ENCODE measurements at regions not wholly inside any gene's neighbourhood (a gene's known extent, or its start where the extent isn't known, plus 50 kb on each side); places are given as distances from the start of the nearest gene placed in this dataset.

DNA sequence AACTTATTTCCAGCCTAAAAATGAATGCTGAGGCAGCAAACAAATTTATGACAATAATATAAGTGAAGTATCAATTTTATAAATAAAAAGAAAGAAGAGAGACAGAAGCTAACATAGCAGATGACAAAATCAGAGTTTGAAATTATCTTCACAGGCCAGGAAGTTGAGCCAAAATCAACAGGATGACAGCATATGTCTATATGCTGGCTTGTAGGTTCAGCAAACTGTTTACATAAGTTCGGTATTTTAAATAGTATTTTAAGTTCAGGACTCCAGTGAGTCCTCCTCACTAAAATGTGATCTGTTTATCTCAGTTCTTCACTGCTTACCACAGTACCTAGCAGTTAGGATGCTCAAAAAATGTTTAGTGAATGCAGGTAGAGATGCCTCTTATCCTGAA is 359.6 kb upstream of the SMC2 start:
- H3K4me1 ChIP-seq, result no peaks in the 10 kb centered on the region
- WGBS, 5 donors, result 37 to 54% (median 52%) methylated on average over 1 of the region's 1 CpG
- intact Hi-C loops (cut with DNase I; ENCODE audit: low total_unique reads), result no loop called here
- no peaks in the 10 kb centered on the region for H3K27me3 ChIP-seq
- H3K27ac ChIP-seq, result no peak overlapping the region
- DNase-seq, result no peak
- TF ChIP-seq EP300 (IDR thresholded peaks at IDR 0.05) (no peak), POLR2A (IDR thresholded peaks at IDR 0.05) (no peak), POLR2AphosphoS5 (IDR thresholded peaks at IDR 0.05) (no peak)
- TF ChIP-seq, protein P1, sequence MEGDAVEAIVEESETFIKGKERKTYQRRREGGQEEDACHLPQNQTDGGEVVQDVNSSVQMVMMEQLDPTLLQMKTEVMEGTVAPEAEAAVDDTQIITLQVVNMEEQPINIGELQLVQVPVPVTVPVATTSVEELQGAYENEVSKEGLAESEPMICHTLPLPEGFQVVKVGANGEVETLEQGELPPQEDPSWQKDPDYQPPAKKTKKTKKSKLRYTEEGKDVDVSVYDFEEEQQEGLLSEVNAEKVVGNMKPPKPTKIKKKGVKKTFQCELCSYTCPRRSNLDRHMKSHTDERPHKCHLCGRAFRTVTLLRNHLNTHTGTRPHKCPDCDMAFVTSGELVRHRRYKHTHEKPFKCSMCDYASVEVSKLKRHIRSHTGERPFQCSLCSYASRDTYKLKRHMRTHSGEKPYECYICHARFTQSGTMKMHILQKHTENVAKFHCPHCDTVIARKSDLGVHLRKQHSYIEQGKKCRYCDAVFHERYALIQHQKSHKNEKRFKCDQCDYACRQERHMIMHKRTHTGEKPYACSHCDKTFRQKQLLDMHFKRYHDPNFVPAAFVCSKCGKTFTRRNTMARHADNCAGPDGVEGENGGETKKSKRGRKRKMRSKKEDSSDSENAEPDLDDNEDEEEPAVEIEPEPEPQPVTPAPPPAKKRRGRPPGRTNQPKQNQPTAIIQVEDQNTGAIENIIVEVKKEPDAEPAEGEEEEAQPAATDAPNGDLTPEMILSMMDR (IDR thresholded peaks at IDR 0.05), result no peak
- H3K36me3 ChIP-seq, result no peaks in the 10 kb centered on the region
- H3K9me3 ChIP-seq, result no peaks in the 10 kb centered on the region
- H3K4me3 ChIP-seq, result no peak overlapping the region

DNA sequence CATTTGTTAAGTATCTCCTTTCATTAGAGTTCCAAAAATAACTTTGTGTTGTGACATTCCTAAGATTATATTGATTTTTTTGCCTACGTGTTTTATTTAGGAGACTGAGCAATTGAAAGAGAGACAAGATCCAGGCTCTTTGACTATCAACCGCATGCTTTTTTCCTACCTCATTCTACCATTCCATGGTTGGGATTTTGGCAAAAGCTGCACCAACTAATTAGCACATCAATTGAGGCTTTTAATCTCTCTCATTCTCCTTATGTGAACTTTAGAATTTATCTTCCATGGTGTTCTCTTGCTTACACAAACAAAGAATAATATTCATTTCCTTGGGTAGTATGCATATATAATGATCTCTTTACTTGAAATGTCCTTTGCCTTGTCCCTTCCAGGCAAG is 338.7 kb upstream of the SMC2 start:
- no peak overlapping the region for H3K4me3 ChIP-seq
- WGBS, 5 donors, result 73 to 80% (median 74%) methylated on average over 2 of the region's 2 CpGs
- H3K27me3 ChIP-seq, result no peaks in the 10 kb centered on the region
- no peak for TF ChIP-seq POLR2A (IDR thresholded peaks at IDR 0.05)
- TF ChIP-seq, protein P1 (IDR thresholded peaks at IDR 0.05), result no peak
- TF ChIP-seq EP300 (IDR thresholded peaks at IDR 0.05), result no peak
- no peak for TF ChIP-seq POLR2AphosphoS5 (IDR thresholded peaks at IDR 0.05)
- H3K27ac ChIP-seq, result no peak overlapping the region
- no peaks in the 10 kb centered on the region for H3K9me3 ChIP-seq
- H3K36me3 ChIP-seq, result no peaks in the 10 kb centered on the region
- no peaks in the 10 kb centered on the region for H3K4me1 ChIP-seq
- intact Hi-C loops (cut with DNase I; ENCODE audit: low total_unique reads), result no loop called here
- DNase-seq, result no peak

DNA sequence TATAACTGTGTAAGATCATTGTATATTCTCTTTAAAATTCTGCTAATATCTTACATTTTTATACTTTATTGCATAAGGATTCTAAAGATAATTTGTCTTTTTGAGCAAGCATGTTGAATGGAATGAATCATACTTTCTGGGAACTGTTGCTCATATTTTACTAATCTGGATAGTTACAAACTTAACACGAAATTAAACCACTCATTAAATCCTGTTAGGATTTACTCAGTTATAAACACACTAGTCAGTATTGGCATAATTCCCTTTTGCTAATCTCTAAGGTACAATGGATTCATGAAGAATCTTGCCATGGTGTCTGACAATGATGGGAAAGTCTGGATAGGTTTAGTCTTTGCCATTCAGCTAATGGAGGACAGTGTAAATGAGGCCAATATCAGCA is 338.1 kb upstream of the SMC2 start:
- no peaks in the 10 kb centered on the region for H3K27me3 ChIP-seq
- TF ChIP-seq POLR2A (IDR thresholded peaks at IDR 0.05) (no peak), POLR2AphosphoS5 (IDR thresholded peaks at IDR 0.05) (no peak)
- TF ChIP-seq, protein P1 (IDR thresholded peaks at IDR 0.05), result no peak
- H3K9me3 ChIP-seq, result no peaks in the 10 kb centered on the region
- intact Hi-C loops (cut with DNase I; ENCODE audit: low total_unique reads), result no loop called here
- no peak overlapping the region for H3K27ac ChIP-seq
- H3K4me1 ChIP-seq, result no peaks in the 10 kb centered on the region
- 17 to 45% (median 38%) methylated on average over 1 of the region's 1 CpG for WGBS, 5 donors
- no peaks in the 10 kb centered on the region for H3K36me3 ChIP-seq
- DNase-seq, result no peak
- no peak overlapping the region for H3K4me3 ChIP-seq

DNA sequence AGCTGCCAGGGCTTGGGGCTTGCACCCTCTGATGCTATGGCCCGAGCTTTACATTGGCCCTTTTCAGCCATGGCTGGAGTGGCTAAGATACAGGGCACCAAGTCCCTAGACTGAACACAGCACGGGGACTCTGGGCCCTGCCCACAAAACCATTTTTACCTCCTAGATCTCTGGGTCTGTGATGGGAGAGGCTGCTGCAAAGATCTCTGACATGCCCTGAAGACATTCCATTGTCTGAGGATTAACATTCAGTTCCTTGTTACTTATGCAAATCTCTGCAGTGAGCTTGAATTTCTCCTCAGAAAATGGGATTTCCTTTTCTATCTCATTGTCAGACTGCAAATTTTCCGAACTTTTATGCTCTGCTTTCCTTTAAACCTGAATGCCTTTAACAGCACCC is 337.0 kb upstream of the SMC2 start:
- intact Hi-C loops (cut with DNase I; ENCODE audit: low total_unique reads), result no loop called here
- Histone ChIP-seq H3K27me3 (no peaks in the 10 kb centered on the region), H3K27ac (no peak overlapping the region), H3K36me3 (no peaks in the 10 kb centered on the region), H3K9me3 (no peaks in the 10 kb centered on the region), H3K4me3 (no peak overlapping the region), H3K4me1 (no peaks in the 10 kb centered on the region)
- DNase-seq, result no peak
- TF ChIP-seq, protein P1 (IDR thresholded peaks at IDR 0.05), result no peak
- no peak for TF ChIP-seq POLR2AphosphoS5 (IDR thresholded peaks at IDR 0.05)
- TF ChIP-seq POLR2A (IDR thresholded peaks at IDR 0.05), result no peak
- no peak for TF ChIP-seq EP300 (IDR thresholded peaks at IDR 0.05)
- WGBS, 5 donors, result 60 to 69% (median 67%) methylated on average over 3 of the region's 3 CpGs

Measured in stomach (tissue), 8 donors.